Choroid plexus epithelial cell (primary cell): ENCODE measurements at regions not wholly inside any gene's neighbourhood (a gene's known extent, or its start where the extent isn't known, plus 50 kb on each side); places are given as distances from the start of the nearest gene placed in this dataset.

Experiments
- DNase-seq: peaks from one replicate; pipeline ENCODE4 v3.0.0-alpha.2; 2010; ENCODE audit warnings: low read depth
- H3K4me3 ChIP-seq: 2 replicates; pipeline ENCODE4 v1.5.1; 2011; ENCODE audit warnings: low read depth, mild to moderate bottlenecking, control low read depth, low read length, moderate library complexity
- CTCF ChIP-seq: conservative IDR thresholded peaks from 2 replicates; pipeline ENCODE4 v1.5.1; 2011; ENCODE audit warnings: low read depth, mild to moderate bottlenecking, control low read depth, inconsistent platforms, low read length, moderate library complexity

GRCh38 chr2:145931781-145932395 lies 1412.0 kb upstream of the ZEB2 start:
- H3K4me3 ChIP-seq, result no peak overlapping the region
- no peak for DNase-seq
- no peak for TF ChIP-seq CTCF

GRCh38 chr2:145930318-145930717 lies 1410.4 kb upstream of the ZEB2 start:
- DNase-seq, result no peak
- no peak for TF ChIP-seq CTCF
- no peak overlapping the region for H3K4me3 ChIP-seq

GRCh38 chr2:145927131-145927950 lies 1407.4 kb upstream of the ZEB2 start:
- TF ChIP-seq CTCF, result peak; percentile 27

GRCh38 chr2:145925591-145925990 lies 1405.7 kb upstream of the ZEB2 start:
- H3K4me3 ChIP-seq, result no peak overlapping the region
- DNase-seq, result peak; percentile 23
- no peak for TF ChIP-seq CTCF

More at GRCh38 chr2:145927131-145927950, 1407.4 kb upstream of the ZEB2 start:
- H3K4me3 ChIP-seq, result no peak overlapping the region
- DNase-seq, result peak; percentile 23

- H3K4me3 ChIP-seq, result no peak overlapping the region
- peak; percentile 48 for TF ChIP-seq CTCF
- peak; percentile 53 for DNase-seq
These were observed 1399.6 kb upstream of the ZEB2 start for GRCh38 chr2:145919477-145919876.

GRCh38 chr2:145918951-145919350 lies 1399.0 kb upstream of the ZEB2 start:
- no peak overlapping the region for H3K4me3 ChIP-seq
- no peak for TF ChIP-seq CTCF
- no peak for DNase-seq
